HG02571 (cell line): ENCODE measurements at regions not wholly inside any gene's neighbourhood (a gene's known extent, or its start where the extent isn't known, plus 50 kb on each side); places are given as distances from the start of the nearest gene placed in this dataset.
"Not testable (repeated sequence)": the region's sequence is repeated elsewhere in the genome, so short reads cannot be mapped to it uniquely, and the experiment has no call there.

Source experiments
- ATAC-seq: cut with Tn5 transposase; IDR thresholded peaks from one replicate; pipeline ENCODE4 v1.9.1; 2021; ENCODE audit warnings: mild to moderate bottlenecking, moderate library complexity; ENCODE audit not compliant: unreplicated experiment

DNA sequence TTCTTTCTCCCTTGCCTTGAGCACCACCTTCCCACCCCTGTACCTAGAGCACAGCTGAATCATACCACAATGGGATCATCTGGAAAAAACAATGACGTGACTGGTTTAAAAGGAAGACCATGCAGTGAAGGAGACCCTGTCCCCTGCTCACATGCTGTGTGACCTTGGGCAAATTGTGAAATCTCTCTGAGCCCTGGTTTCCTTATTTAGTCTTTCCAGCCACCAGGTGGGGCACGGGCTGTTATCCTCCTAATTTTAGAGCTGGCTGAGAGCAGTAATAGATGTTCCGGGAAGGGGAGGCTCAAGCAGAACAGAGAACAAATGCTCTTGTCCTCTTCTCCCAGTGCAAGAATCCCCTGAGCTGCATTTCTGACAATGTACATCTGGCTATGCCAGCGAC is 198.3 kb downstream of the RPS24 start:
- ATAC-seq, result no peak

DNA sequence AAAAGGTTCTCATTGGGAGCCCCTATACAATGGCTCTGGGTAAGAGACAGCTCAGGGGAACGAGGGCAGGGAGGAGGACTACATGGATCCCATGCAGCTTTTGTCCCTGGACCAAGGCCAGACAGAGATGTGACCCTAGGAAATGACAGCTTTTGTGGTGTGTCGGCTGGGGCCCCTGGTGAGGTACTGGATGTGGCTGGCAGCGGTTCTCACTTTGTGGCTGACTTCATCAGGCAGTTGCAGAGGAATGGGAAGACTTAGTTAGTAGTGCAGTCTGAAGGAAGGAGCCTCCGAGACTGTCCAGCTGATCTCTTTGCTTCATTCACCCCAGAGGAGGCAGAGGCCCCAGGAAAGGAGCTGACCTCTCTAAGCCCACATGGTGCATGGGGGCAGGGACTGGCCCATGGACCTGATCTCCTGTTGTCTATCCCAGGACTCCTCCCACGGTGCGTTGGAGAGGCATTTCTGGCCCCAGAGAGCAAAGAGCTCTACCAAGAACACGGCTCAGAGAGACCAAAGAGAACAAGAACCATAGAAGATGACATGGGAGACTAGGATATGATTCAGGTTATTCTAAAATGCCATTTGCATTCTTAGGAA is 202.9 kb downstream of the RPS24 start:
- no peak for ATAC-seq

DNA sequence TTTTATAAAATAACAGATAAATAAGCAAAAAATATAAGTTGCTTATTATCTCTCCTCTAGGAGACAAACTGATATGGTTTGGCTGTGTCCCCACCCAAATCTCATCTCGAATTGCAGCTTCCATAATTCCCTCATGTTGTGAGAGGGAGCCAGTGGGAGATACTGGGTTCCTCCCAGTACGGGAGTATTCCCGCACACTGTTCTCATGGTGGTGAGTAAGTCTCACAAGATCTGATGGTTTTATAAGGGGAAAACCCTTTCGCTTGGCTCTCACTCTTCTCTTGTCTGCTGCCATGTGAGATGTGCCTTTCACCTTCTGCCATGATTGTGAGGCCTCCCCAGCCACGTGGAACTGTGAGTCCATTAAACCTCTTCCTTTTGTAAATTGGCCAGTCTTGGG is 204.3 kb downstream of the RPS24 start:
- not testable (repeated sequence) for ATAC-seq

DNA sequence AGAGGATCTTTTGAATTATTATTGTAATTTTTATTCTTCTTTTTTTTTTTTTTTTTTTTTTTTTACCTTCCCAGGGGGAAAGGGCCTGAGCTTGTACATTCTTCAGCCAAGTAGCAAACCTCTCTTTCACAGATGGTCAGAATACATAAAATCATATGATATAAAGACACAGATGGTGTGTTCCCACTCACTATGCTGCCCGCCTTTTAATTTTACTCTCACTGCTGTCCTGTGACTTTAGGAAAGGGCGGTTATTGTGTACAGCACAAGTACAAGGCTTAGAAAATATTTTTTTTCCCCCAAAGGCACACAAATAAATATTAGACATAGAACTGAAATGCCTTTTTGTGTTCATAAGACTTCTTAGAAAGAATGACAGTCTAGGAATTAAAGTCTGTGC is 213.6 kb downstream of the RPS24 start:
- no peak for ATAC-seq

DNA sequence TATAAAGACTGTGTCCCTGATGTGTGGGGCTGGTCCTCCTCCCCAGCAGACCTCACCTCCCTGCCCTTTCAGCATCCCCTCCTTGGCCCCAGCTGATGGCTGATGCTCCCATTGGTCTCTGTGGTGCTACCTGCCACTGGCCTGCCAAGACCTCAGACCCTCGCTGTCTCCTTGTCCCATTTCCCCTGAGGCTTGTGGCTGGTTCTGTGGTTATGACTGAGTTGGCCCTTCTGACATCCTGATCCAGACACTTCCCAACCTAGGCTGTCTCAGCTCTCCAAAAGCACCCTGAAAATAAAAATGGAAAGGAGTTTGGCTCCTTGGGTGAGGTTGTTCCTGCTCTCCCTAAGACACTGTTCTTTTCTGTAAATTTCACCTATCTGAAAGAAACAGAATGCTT is 214.2 kb downstream of the RPS24 start:
- ATAC-seq, result no peak

DNA sequence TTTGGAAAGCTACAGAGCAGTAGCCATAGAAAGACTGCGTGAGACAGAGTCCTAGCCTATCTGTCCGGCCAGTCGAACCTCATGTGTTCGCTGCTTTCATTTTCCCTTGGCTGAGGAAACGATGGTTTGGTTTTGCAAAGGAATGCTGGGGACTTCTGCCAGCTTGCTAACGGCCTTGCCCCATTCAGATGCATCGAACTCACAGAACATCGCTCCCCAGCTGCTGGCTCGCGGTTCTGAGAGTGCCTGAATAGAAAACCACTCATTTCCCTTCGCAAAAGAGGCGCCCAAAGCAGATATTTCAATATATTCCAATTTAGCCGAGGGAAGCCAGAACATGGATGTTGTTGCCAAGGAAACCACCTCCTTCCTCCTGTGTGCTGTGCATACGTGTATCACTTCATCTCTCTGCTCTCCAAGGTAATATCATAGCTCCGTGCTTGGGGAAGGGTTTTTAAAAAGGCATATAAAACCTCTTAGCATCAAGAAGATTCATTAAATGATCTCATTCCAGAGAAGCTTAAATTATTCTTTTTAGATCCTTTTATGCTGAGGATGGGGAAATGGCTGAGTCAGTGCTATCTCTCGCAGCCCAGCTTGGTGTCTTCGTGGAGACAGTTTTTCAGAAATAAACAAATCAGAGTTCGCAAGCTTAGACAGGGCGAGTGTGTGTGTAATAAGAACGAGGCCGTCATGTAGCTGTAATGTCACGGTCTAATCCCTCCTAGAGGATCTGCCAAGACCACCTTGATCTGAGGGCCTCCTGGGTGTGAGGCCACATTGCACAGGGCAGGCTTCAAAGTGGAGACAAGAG is 215.2 kb downstream of the RPS24 start:
- ATAC-seq, result no peak

DNA sequence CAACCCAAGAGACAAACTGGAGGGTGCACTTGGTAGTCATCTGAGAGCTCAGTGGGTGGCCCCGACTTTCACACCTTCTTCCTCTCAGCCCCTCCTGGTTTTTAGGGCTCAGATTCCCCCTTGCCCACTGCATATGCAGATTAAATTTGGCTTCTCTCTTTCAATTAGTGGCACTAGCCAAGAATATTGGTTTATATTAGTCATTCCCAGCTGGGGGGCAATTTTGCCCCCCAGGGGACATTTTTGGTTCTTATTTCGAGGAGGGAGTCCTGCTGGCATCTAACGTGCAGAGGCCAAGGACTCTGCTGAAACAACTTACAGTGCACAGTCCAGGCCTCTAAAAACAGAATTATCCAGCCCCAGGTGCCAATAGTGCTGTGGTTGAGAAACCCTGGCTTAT is 216.0 kb downstream of the RPS24 start:
- no peak for ATAC-seq

DNA sequence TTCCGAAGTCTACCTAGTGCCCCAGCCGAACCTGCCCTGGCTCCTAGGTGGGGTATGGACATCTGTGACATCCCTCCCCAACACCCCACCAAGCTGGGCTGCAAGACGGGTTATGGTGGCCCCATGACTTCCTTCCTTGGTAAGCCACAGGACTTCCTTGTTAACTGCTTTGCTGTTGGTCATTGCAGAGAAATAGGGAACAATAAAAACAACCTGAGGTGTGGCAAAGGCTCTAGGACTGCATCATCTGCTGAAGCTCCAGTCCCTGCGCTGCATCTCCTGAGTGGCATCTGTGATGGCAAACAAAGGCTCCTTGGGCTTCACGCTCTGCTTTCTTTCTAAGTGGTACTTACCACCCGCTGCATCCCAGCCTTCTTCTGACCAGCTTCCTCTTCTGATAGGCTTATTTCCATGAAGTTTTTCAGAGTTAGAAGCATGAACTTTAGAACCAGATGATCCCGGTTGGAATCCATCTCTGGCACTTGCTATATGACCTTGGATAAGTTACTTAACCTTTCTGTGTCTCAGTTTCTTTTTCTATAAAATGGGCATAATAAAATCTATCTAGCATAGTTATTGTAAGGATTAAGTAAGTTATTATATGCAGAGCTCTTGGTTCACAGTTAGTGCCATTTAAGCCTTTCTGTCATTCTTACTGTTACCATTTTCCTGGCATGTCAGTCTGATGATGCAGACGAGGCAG is 216.8 kb downstream of the RPS24 start:
- ATAC-seq, result no peak

DNA sequence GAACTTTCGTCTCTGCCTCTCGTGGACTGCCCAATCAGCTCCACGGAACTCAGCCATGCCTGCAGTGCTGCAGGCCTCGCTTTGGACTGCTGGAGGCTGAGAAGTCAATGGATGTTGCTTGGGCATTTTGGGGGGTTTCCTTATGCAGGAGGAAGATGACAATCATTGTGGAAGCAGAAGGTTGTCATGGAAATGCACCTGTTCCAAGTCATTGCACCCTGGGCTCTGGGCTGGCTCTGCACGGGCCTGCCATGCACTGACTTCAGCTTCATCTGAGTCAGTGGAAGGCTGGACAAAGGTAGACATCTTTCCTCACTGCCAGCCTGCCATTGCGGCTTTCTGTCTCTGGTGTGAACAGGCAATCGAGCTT is 217.3 kb downstream of the RPS24 start:
- no peak for ATAC-seq

DNA sequence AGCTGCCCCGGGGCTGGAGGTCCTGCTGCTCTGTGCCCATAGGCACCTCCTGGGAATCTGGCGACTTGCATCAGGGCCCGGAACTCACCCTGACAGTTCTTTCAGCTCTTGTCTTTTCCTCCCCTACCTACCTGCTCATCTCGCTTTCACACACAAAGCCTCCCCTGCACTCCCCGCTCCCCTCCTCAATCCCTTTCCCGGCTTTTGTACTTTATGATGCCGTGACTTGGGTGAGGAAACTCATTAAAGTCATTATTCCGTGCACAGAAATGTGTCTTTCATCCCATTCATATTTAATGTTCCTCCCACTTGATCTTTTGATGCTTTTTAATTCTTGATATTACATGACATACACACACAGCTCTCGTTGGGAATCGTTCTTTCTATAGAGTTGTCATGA is 218.6 kb downstream of the RPS24 start:
- ATAC-seq, result no peak

DNA sequence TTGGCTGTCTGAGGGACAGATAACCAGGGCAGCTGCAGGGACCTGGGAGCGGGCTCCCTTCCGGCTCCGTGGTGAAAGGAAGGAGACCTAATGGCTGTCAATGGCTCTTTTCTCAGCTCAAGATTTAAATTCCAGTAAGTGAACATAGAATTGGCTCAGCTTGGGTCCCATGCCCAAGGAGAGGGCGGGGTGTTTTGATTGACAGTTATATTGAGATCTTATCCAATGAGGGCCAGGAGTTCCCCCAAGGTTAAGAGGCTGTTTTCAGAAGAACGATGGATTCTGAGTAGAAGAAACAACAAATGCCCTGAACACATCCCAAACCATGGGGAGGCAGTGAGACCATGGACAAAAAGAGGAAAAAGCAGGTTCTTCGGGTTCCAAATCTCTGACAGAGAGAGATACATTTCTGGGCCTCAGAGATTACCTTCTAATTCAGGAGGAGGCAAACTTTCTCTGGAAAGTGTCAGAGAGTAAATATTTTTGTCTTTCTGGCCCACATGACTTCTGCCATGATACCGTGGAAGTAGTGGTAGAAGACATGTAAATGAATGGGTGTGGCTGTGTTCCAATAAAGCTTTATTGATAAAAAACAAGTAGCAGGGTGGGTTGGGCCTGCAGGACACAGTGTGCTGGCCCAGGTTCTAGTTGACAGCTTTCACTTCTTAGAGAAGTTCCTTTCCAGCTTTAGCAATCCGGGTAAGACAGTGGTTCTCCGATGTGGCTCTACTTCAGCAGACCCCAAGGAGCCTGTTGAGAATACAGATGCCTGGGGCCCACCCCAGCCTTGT is 219.6 kb downstream of the RPS24 start:
- ATAC-seq, result no peak

DNA sequence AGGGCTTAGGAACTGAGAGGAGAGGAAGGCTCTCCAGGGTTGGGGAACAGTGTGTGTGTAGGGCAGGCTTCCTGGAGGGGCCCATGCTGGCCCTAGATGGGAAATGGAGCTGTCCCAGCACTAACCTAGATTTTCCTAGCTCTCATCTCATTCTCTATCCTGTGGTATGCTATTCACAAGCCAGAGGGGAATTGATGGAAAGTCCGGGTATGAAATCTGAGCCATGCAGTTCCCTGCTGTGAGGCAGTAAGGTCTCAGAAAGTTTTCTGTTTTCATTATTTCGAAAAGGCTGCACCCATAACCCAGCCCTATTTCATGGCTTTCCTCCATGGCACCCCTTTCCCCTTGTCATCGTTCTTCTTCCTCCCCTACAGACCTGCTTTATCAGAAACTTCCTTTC is 220.3 kb downstream of the RPS24 start:
- ATAC-seq, result no peak

DNA sequence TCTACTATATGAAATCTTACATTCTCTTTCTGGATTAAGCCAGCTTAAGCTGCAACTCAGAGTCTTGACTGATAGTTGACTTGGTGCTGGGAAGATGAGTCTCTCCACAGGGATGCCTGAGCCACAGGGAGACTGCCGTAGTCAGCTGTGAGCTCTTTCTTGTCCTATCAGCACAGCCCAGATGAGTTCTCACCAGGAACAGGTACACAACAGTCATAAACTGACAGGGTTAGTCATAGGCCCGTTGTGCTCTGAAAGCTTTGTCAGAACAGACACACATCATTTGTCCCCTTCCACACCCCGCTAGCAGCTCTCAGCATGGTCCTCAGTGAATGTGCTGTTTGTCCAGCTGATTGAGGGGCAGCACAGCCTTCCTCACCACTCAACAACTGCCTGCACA is 221.6 kb downstream of the RPS24 start:
- no peak for ATAC-seq

DNA sequence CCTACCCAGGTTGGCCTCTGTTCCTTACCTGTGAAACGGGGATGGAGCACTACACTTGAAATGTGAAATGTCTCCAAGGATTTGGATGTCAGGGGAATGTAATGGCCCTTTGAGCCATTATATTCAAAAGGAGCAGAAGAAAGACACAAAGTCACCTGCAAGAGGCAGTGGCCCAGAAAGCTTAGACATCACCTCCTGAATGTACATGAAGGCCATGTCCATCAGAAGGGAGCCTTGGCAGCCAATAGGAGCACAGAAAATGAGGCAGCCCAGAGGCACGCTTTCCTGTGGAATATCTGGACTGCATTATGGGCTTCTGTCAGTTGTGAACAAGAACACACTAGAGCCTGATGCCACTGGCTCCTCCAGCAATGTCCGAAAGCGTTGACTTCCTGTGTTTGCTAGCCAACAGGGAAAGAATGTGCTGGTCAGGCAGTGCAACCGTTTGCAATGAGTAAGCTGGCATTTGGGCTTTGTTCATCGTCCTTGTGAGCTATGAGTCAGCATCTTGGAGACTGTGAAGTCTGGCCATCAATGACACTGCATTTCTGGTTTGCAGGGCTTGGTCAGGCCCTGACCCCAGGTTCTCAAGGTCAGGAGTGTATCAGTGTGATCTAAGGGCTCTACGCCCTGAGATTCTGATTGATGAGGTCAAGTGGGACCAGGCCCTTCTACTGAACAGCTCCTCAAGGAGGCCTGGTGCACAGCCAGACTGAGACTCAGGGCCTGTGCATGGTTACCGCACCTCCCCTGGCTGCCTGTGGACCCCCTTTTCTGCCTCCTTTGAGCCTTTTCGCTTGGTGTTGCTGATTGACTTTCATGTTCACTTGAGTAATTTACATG is 222.4 kb downstream of the RPS24 start:
- ATAC-seq, result no peak

DNA sequence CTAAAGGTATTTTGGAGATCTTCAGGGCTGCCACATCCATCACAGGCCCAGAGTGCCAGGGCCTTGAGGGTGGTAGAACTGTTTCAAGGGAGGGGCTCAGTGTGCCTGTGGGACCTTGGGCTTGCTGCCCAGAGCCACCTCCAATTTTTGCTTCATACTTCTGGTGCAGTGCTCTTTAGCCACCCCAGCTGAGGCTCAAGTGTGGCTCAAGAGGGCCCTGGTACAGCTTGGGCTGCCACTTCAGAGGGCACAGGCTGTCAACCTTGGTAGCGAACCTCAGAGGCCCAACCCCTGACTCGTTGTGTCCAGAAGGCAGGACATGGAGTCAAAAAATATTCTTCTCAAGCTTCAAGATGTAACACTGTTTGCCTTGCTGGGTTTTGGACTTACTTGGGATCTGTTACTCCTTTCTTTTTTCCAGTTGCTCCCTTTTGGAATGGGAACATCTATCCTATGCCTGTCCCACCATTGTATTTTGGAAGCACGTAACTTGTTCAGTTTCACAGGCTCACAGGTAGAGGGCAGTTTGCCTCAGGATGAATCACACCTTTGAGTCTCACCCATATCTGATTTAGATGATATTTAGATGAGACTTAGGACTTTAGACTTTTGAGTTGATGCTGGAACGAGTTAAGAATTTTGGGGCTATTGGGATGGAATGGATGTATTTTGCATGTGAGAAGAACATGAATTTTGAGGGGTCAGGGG is 224.8 kb downstream of the RPS24 start:
- ATAC-seq, result no peak

DNA sequence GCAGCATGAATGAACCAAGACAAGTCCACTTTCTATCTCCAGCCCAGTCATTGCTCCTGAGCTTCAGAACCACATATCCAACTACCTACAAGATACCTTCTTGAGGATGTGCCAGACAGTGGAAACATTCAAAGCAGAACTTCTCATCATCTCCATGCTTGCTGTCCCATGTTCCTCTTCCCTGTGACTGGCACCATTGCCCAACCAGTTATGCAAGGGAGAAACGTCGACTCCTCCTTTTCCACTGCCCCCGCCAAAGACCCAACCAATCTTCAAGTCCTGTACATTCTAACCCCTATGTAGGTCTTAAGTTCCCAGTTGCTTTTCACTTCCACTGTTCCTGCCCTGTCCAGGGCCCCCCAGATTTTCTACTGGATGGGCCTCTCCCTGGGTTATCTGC is 225.7 kb downstream of the RPS24 start:
- no peak for ATAC-seq

DNA sequence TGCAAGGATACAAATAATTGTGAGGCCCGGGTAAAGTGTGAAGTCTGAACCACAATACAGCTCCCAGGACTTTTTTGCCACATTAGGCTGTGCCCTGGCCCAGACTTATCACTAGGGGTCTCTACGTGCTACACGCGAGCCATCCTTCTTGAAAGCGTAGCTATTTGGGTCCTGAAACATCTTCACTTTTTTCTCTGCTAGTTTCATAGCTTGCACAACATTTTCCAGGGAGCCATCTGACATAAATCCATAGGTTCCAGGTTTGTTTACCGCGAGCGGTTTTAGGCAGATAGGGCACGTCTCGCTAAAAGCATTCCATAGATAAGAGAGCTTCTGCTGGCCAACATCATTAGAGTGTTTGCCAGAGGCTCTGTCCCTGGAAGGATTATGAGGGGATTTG is 226.5 kb downstream of the RPS24 start:
- ATAC-seq, result no peak

DNA sequence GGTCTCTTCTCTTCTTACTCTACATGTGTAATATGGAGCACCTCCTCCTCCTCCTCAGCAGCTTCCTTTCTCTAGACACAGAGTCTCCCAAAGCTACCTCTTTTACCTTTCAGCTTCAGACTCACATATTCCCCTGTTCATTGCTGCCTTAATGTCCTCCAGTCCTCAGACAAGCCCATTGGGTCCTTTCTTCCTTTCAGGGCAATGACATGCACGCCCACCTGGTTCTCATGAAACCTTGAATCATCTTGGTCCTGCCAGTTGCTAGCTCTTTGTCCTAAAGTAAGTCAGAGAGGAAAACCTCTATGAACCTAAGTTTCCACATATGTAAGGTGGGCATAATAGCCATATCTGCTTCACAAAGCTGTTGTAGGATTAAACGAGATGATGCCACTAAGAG is 227.0 kb downstream of the RPS24 start:
- ATAC-seq, result no peak

DNA sequence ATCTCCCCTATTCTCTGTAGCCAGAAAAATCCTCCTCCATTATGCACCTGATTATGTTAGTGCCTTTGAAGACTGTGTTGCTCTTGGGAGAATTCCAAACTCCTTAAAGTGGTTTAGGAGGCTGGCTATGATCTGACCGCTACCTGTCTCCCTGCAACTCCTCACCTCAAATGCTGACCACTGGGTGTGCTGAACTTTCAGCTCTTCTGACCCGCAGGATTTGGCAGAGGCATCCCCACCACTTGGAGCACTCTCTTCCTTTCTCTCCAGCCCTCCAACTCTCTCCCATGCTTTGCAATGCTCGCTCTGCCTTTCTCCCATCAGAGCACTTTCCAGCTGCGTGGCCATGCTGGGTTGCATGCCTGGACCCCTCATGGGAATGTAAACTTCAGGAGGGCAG is 227.6 kb downstream of the RPS24 start:
- ATAC-seq, result no peak

DNA sequence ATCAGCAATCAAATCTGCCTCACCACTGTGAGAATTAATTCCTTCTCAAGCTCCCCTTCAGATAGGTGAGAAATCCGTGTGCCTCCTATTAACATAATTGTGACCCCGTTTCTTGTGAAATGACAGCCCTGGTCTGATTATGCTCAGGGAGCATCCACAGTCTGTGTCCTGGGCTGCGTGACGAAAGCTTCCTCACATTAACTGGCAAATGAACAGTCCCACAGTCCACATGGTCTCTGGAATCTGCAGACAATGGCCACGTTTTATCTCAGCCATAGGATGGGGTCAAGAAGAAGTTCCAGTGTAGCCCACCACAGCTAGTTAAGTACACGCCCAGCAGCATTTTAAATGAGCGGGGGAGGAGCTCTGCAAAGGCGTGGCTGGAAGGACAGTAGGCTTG is 229.2 kb downstream of the RPS24 start:
- no peak for ATAC-seq
